IMR-90 (cell line): ENCODE measurements at regions not wholly inside any gene's neighbourhood (a gene's known extent, or its start where the extent isn't known, plus 50 kb on each side); places are given as distances from the start of the nearest gene placed in this dataset.

Experiments
- ATAC-seq: fragments of 200-7000 bp; cut with Tn5 transposase; 2 replicates; pipeline ENCODE4 v1.9.1; 2020; ENCODE audit warnings: low read depth, mild to moderate bottlenecking, moderate library complexity
- BruUV-seq: library from RNA; stranded (reverse); fragments of 400-500 nt; replicated peaks from 2 replicates; lab custom pipeline; 2021; lab: Mats Ljungman, UMichigan
- CTCF ChIA-PET: fragments of 300-600 bp; formaldehyde crosslinking; extraction: SDS; loops from one replicate; lab custom pipeline; 2021; ENCODE audit warnings: antibody characterized with exemption; lab: Yijun Ruan, JAX
- POLR2A ChIA-PET: fragments of 300-600 bp; sonication (Branson Sonifier 250); formaldehyde crosslinking; loops from one replicate; lab custom pipeline; 2022; ENCODE audit warnings: antibody characterized with exemption; ENCODE audit not compliant: unreplicated experiment; lab: Charles Lee
- DNase-seq: peaks from one replicate; pipeline ENCODE4 v3.0.0; 2013
- H2AFZ ChIP-seq: replicated peaks from 2 replicates; pipeline ENCODE3; 2013; ENCODE audit warnings: low read length, mild to moderate bottlenecking; ENCODE audit not compliant: poor library complexity
- H2AK5ac ChIP-seq: 2 replicates; pipeline ENCODE4 v1.6.1; 2013; ENCODE audit warnings: low read depth, low read length, inconsistent platforms
- H2AK9ac ChIP-seq: replicated peaks from 2 replicates; pipeline ENCODE3; 2013; ENCODE audit warnings: mild to moderate bottlenecking, low read depth, low read length, moderate library complexity; ENCODE audit not compliant: poor library complexity
- H2BK120ac ChIP-seq: 2 replicates; pipeline ENCODE4 v1.6.1; 2013; ENCODE audit warnings: low read depth, low read length, inconsistent platforms
- H2BK15ac ChIP-seq: 3 replicates; pipeline ENCODE4 v1.6.1; 2013; ENCODE audit warnings: low read depth, low read length, inconsistent platforms
- H2BK20ac ChIP-seq: 2 replicates; pipeline ENCODE4 v1.6.1; 2013; ENCODE audit warnings: low read depth, mild to moderate bottlenecking, inconsistent platforms, low read length, moderate library complexity
- H2BK5ac ChIP-seq: 2 replicates; pipeline ENCODE4 v1.6.1; 2013; ENCODE audit warnings: mild to moderate bottlenecking, low read depth, low read length, inconsistent platforms; ENCODE audit not compliant: poor library complexity, severe bottlenecking
- H3K14ac ChIP-seq: replicated peaks from 2 replicates; pipeline ENCODE4 v1.6.1; 2013; ENCODE audit warnings: low read depth, low read length, inconsistent platforms
- H3K18ac ChIP-seq: 2 replicates; pipeline ENCODE4 v1.6.1; 2013; ENCODE audit warnings: low read depth, low read length, control low read depth
- H3K23ac ChIP-seq: 2 replicates; pipeline ENCODE4 v1.6.1; 2013; ENCODE audit warnings: low read depth, low read length, inconsistent platforms
- H3K27ac ChIP-seq: 2 replicates; pipeline ENCODE4 v1.5.1; 2013; ENCODE audit warnings: mild to moderate bottlenecking, control low read depth, low read length; ENCODE audit not compliant: insufficient read depth
- H3K27me3 ChIP-seq: 2 replicates; pipeline ENCODE4 v1.6.1; 2013; ENCODE audit warnings: low read length; ENCODE audit not compliant: control insufficient read depth, insufficient read depth
- H3K36me3 ChIP-seq: 2 replicates; pipeline ENCODE4 v1.6.1; 2013; ENCODE audit warnings: low read length, mixed read lengths; ENCODE audit not compliant: control insufficient read depth, insufficient read depth
- H3K4ac ChIP-seq: 2 replicates; pipeline ENCODE4 v1.6.1; 2013; ENCODE audit warnings: low read depth, low read length, inconsistent platforms
- H3K4me1 ChIP-seq: 2 replicates; pipeline ENCODE4 v1.6.1; 2013; ENCODE audit warnings: low read length, mixed read lengths; ENCODE audit not compliant: control insufficient read depth, insufficient read depth
- H3K4me2 ChIP-seq: 2 replicates; pipeline ENCODE4 v1.6.1; 2013; ENCODE audit warnings: low read depth, mild to moderate bottlenecking, control low read depth, low read length, moderate library complexity
- H3K4me3 ChIP-seq: 2 replicates; pipeline ENCODE4 v1.5.1; 2013; ENCODE audit warnings: low read depth, mild to moderate bottlenecking, control low read depth, low read length, moderate library complexity; ENCODE audit not compliant: insufficient read depth
- H3K56ac ChIP-seq: 2 replicates; pipeline ENCODE4 v1.6.1; 2013; ENCODE audit warnings: low read length, inconsistent platforms; ENCODE audit not compliant: insufficient read depth; ENCODE audit errors: extremely low read depth
- H3K79me1 ChIP-seq, 2 experiments: 2 replicates each; pipeline ENCODE4 v1.6.1; 2013; ENCODE audit warnings: low read length in 2 of 2, inconsistent platforms in 1 of 2, low read depth in 1 of 2
- H3K9ac ChIP-seq: 2 replicates; pipeline ENCODE4 v1.6.1; 2013; ENCODE audit warnings: low read depth, low read length, control low read depth
- H3K9me1 ChIP-seq: 2 replicates; pipeline ENCODE4 v1.6.1; 2013; ENCODE audit warnings: low read length, inconsistent platforms; ENCODE audit not compliant: insufficient read depth
- H3K9me3 ChIP-seq: 2 replicates; pipeline ENCODE4 v1.6.1; 2013; ENCODE audit warnings: low read length; ENCODE audit not compliant: control insufficient read depth, insufficient read depth
- H4K20me1 ChIP-seq: 2 replicates; pipeline ENCODE4 v1.6.1; 2013; ENCODE audit warnings: low read length, inconsistent platforms; ENCODE audit not compliant: insufficient read depth
- H4K5ac ChIP-seq: 2 replicates; pipeline ENCODE4 v1.6.1; 2013; ENCODE audit warnings: mild to moderate bottlenecking, low read depth, low read length, control low read depth
- H4K8ac ChIP-seq, 2 experiments: 2 replicates each; pipeline ENCODE4 v1.6.1; 2013; ENCODE audit warnings: low read depth in 2 of 2, low read length in 2 of 2, control low read depth in 1 of 2, inconsistent platforms in 1 of 2
- H4K91ac ChIP-seq: 2 replicates; pipeline ENCODE4 v1.6.1; 2013; ENCODE audit warnings: low read depth, low read length, inconsistent platforms; ENCODE audit not compliant: insufficient read depth
- BHLHE40 ChIP-seq: fragments of 150-350 bp; IDR thresholded peaks from 2 replicates; pipeline ENCODE4 v1.6.1; 2016; ENCODE audit warnings: mild to moderate bottlenecking, low read depth, low read length
- CEBPB ChIP-seq: IDR thresholded peaks from 2 replicates; pipeline ENCODE4 v1.6.1; 2012; ENCODE audit warnings: low read depth, low read length, improper control_type of control experiment
- CHD1 ChIP-seq: IDR thresholded peaks from 2 replicates; pipeline ENCODE4 v1.6.1; 2012; ENCODE audit warnings: low read depth, low read length, improper control_type of control experiment
- MAFK ChIP-seq: IDR thresholded peaks from 2 replicates; pipeline ENCODE4 v1.6.1; 2012; ENCODE audit warnings: low read depth, low read length, improper control_type of control experiment
- MAZ ChIP-seq: IDR thresholded peaks from 2 replicates; pipeline ENCODE4 v1.6.1; 2012; ENCODE audit warnings: low read depth, mild to moderate bottlenecking, low read length, improper control_type of control experiment, moderate library complexity, borderline replicate concordance
- MXI1 ChIP-seq: IDR thresholded peaks from 2 replicates; pipeline ENCODE4 v1.6.1; 2012; ENCODE audit warnings: low read depth, mild to moderate bottlenecking, low read length, moderate library complexity, borderline replicate concordance
- NFE2L2 ChIP-seq: fragments of 150-350 bp; IDR thresholded peaks from 2 replicates; pipeline ENCODE4 v1.6.1; 2016; ENCODE audit warnings: low read depth, mild to moderate bottlenecking, low read length
- POLR2A ChIP-seq: IDR thresholded peaks from 2 replicates; pipeline ENCODE4 v1.6.1; 2012; ENCODE audit warnings: mild to moderate bottlenecking, low read depth, low read length
- RCOR1 ChIP-seq: IDR thresholded peaks from 2 replicates; pipeline ENCODE4 v1.6.1; 2012; ENCODE audit warnings: mild to moderate bottlenecking, low read length, improper control_type of control experiment; ENCODE audit not compliant: insufficient replicate concordance
- RFX5 ChIP-seq: IDR thresholded peaks from 2 replicates; pipeline ENCODE4 v1.8.0; 2012; ENCODE audit warnings: low read depth, mild to moderate bottlenecking, low read length, moderate library complexity
- SMC3 ChIP-seq: fragments of 150-350 bp; IDR thresholded peaks from 2 replicates; pipeline ENCODE4 v1.6.1; 2016; ENCODE audit warnings: low read depth, mild to moderate bottlenecking, antibody characterized with exemption, low read length, moderate library complexity
- WGBS, 2 experiments: methylation state at CpG; one replicate each; pipeline versions ENCODE4 v1.1.5 to v1.1.7; 2013; ENCODE audit warnings: missing lambda C conversion rate in 2 of 2; ENCODE audit not compliant: insufficient read length in 1 of 2; ENCODE audit errors: extremely low coverage in 2 of 2; 5-methylcytosine and 5-hydroxymethylcytosine counted together
- dilution Hi-C: fragments of 300-500 bp; cut with HindIII; formaldehyde crosslinking; loops from one replicate; pipeline ENCODE4 v1.14.3; 2018; ENCODE audit warnings: low sequenced_read_pairs; ENCODE audit not compliant: unreplicated experiment
- in situ Hi-C: fragments of 300-500 bp; cut with MboI; formaldehyde crosslinking; loops from 3 replicates; pipeline ENCODE4 v1.14.3; 2019; ENCODE audit warnings: low sequenced_read_pairs, inconsistent platforms, mixed read lengths
- intact Hi-C: fragments of 100-400 bp; cut with micrococcal nuclease; formaldehyde crosslinking; loops from 2 replicates; pipeline ENCODE4 v1.10.0; 2022
- TF ChIP-seq, protein P1 (sequence below): fragments of 150-350 bp; IDR thresholded peaks from 2 replicates; pipeline ENCODE4 v1.6.1; 2017; ENCODE audit warnings: mild to moderate bottlenecking, antibody characterized with exemption, low read length, low read depth
- TF ChIP-seq, protein P2 (sequence below): fragments of 150-350 bp; IDR thresholded peaks from 2 replicates; pipeline ENCODE4 v1.6.1; 2016; ENCODE audit warnings: low read depth, mild to moderate bottlenecking, low read length, moderate library complexity, borderline replicate concordance

DNA sequence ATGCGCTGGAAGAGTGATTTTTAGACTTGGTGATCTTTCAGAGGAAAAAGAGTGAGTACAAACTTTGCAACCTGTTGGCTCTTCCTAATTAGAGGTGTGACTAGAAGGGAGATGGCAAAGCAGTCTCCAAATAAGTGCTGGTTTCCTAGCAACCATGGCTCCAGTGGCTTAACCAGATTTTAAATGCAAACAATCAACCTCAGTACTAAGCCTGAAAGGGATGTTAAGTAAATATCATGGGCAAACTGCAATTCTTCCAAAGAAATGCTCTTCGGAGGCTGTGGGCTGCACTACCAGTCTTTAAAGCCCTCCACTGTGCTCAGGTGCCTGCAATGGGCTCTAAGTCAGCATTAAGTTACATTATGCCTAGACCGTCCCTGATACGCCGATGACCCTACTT lies 678.1 kb upstream of the CCDC54 start:
- ChIA-PET CTCF (no interaction called here), POLR2A (no interaction called here)
- Histone ChIP-seq H2BK120ac (no peak overlapping the region), H3K4ac (no peak overlapping the region), H3K9me1 (no peaks in the 10 kb centered on the region), H3K4me3 (no peak overlapping the region), H3K23ac (no peak overlapping the region), H3K56ac (no peak overlapping the region), H2BK15ac (no peak overlapping the region), H2AFZ (no peak overlapping the region), H3K27me3 (no peaks in the 10 kb centered on the region), H2BK5ac (no peak overlapping the region), H2AK5ac (no peak overlapping the region), H4K91ac (no peak overlapping the region), H3K9me3 (no peaks in the 10 kb centered on the region), H3K27ac (no peak overlapping the region), H2AK9ac (no peak overlapping the region), H3K9ac (no peak overlapping the region), H3K18ac (no peak overlapping the region), H3K4me2 (no peak overlapping the region), H3K4me1 (no peaks in the 10 kb centered on the region), H3K36me3 (no peaks in the 10 kb centered on the region), H4K8ac (no peak overlapping the region), H4K5ac (no peak overlapping the region), H3K79me1 (no peaks in the 10 kb centered on the region), H3K14ac (no peak overlapping the region), H4K20me1 (no peaks in the 10 kb centered on the region), H2BK20ac (no peak overlapping the region)
- intact Hi-C loops (no loop called here), dilution Hi-C loops (no loop called here), in situ Hi-C loops (no loop called here)
- TF ChIP-seq POLR2A (no peak), CEBPB (no peak), RFX5 (no peak), SMC3 (no peak), NFE2L2 (no peak), BHLHE40 (no peak), MAFK (no peak), CHD1 (no peak), RCOR1 (no peak), MXI1 (no peak), MAZ (no peak)
- TF ChIP-seq, protein P1, sequence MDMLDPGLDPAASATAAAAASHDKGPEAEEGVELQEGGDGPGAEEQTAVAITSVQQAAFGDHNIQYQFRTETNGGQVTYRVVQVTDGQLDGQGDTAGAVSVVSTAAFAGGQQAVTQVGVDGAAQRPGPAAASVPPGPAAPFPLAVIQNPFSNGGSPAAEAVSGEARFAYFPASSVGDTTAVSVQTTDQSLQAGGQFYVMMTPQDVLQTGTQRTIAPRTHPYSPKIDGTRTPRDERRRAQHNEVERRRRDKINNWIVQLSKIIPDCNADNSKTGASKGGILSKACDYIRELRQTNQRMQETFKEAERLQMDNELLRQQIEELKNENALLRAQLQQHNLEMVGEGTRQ = no peak
- TF ChIP-seq, protein P2, sequence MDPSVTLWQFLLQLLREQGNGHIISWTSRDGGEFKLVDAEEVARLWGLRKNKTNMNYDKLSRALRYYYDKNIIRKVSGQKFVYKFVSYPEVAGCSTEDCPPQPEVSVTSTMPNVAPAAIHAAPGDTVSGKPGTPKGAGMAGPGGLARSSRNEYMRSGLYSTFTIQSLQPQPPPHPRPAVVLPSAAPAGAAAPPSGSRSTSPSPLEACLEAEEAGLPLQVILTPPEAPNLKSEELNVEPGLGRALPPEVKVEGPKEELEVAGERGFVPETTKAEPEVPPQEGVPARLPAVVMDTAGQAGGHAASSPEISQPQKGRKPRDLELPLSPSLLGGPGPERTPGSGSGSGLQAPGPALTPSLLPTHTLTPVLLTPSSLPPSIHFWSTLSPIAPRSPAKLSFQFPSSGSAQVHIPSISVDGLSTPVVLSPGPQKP = no peak
- no CpG with 5 or more reads among the region's 5 CpGs for WGBS, 2 experiments
- BruUV-seq = no TSS peak
- no peak for DNase-seq
- ATAC-seq = no peak
